SU-DHL-6 (cell line): ENCODE measurements at regions not wholly inside any gene's neighbourhood (a gene's known extent, or its start where the extent isn't known, plus 50 kb on each side); places are given as distances from the start of the nearest gene placed in this dataset.

Experiments
- H2AFZ ChIP-seq: fragments of 200-600 bp; sonication (generic); 2 replicates; pipeline ENCODE4 v1.6.1; 2014; ENCODE audit warnings: low read depth, mild to moderate bottlenecking, moderate library complexity, mixed read lengths, antibody characterized with exemption, low read length; ENCODE audit not compliant: severe bottlenecking
- H3F3A ChIP-seq: fragments of 200-600 bp; shearing (Covaris generic); 2 replicates; pipeline ENCODE4 v1.6.0; 2016; ENCODE audit warnings: antibody characterized with exemption, mild to moderate bottlenecking; ENCODE audit not compliant: insufficient read depth
- H3K27ac ChIP-seq: fragments of 200-600 bp; sonication (generic); 2 replicates; pipeline ENCODE4 v1.5.1; 2016; ENCODE audit warnings: low read depth, mild to moderate bottlenecking, low read length, moderate library complexity, mixed read lengths
- H3K27me3 ChIP-seq: fragments of 200-600 bp; sonication (generic), shearing (Covaris generic); 2 replicates; pipeline ENCODE4 v1.6.0; 2014; ENCODE audit warnings: mild to moderate bottlenecking, low read length
- H3K36me3 ChIP-seq: fragments of 200-600 bp; sonication (generic); 2 replicates; pipeline ENCODE4 v1.6.1; 2014; ENCODE audit warnings: mild to moderate bottlenecking, low read length, mixed read lengths
- H3K4me2 ChIP-seq: fragments of 300-600, 200-600 bp; shearing (Covaris generic), sonication (generic); 2 replicates; pipeline ENCODE4 v1.6.0; 2014; ENCODE audit warnings: low read length, low read depth, mild to moderate bottlenecking; ENCODE audit not compliant: poor library complexity, severe bottlenecking
- H3K4me3 ChIP-seq: fragments of 200-600 bp; sonication (generic); 2 replicates; pipeline ENCODE4 v1.5.1; 2014; ENCODE audit warnings: antibody characterized with exemption, low read length, mild to moderate bottlenecking, mixed read lengths; ENCODE audit not compliant: insufficient read depth, poor library complexity, severe bottlenecking
- H3K79me2 ChIP-seq: fragments of 200-600 bp; sonication (generic); 2 replicates; pipeline ENCODE4 v1.6.1; 2014; ENCODE audit warnings: mild to moderate bottlenecking, low read length, moderate library complexity; ENCODE audit not compliant: insufficient read depth
- H3K9ac ChIP-seq: fragments of 200-600 bp; sonication (generic); 2 replicates; pipeline ENCODE4 v1.7.0; 2014; ENCODE audit warnings: mild to moderate bottlenecking, low read length
- H3K9me2 ChIP-seq: fragments of 200-600 bp; sonication (generic); replicated peaks from 2 replicates; pipeline ENCODE4 v1.6.1; 2014; ENCODE audit warnings: low read length; ENCODE audit not compliant: insufficient read depth
- H3K9me3 ChIP-seq: fragments of 200-600 bp; sonication (generic); 2 replicates; pipeline ENCODE4 v1.6.1; 2014; ENCODE audit warnings: low read length, mixed read lengths; ENCODE audit not compliant: insufficient read depth
- H4K20me1 ChIP-seq: fragments of 200-600 bp; sonication (generic); 2 replicates; pipeline ENCODE4 v1.6.1; 2014; ENCODE audit warnings: low read depth, mild to moderate bottlenecking, antibody characterized with exemption, low read length, moderate library complexity, mixed read lengths
- EZH2phosphoT487 ChIP-seq: fragments of 200-600 bp; sonication (generic), shearing (Covaris generic); conservative IDR thresholded peaks from 2 replicates; pipeline ENCODE4 v1.6.1; 2018; ENCODE audit warnings: mild to moderate bottlenecking, antibody characterized with exemption, low read length, moderate library complexity, mixed read lengths
- TF ChIP-seq, protein P1 (sequence below): fragments of 200-600 bp; sonication (generic); IDR thresholded peaks from one replicate; pipeline ENCODE4 v1.5.1; 2017; ENCODE audit warnings: antibody characterized with exemption, mild to moderate bottlenecking, low read length, moderate library complexity; ENCODE audit not compliant: insufficient read depth, poor library complexity, severe bottlenecking

DNA sequence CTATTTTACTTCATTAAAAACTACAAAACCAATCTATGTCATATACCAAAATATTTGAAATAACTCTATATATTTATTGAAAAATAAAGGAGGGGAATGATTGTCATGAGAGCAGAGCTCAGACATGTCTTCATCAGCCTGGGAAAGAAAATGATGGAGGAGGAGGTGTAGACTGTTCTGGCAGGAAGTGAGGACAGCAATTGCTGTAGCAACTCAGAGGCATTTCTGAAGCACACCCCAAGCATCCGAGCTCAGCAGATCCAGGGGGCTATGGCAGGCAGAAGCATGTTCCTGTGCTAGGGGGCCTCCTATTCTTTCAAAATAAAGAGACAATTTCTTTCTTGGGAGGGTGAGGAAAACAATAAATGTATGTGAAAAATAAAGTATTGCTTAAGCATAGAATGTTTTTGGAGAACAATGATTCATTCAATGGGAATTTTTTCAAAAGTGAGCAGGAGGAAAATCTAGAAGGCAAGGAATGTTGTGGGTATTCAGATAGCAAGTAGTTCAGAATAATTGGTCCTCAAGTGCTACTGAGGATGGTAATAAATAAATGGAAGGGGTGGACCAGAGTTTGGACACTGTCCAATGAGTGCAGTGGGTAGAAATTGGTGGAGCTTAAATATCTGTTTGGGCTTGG, 383.4 kb downstream of the CDH11 start:
- no peak overlapping the region for H3K27ac ChIP-seq
- TF ChIP-seq, protein P1, sequence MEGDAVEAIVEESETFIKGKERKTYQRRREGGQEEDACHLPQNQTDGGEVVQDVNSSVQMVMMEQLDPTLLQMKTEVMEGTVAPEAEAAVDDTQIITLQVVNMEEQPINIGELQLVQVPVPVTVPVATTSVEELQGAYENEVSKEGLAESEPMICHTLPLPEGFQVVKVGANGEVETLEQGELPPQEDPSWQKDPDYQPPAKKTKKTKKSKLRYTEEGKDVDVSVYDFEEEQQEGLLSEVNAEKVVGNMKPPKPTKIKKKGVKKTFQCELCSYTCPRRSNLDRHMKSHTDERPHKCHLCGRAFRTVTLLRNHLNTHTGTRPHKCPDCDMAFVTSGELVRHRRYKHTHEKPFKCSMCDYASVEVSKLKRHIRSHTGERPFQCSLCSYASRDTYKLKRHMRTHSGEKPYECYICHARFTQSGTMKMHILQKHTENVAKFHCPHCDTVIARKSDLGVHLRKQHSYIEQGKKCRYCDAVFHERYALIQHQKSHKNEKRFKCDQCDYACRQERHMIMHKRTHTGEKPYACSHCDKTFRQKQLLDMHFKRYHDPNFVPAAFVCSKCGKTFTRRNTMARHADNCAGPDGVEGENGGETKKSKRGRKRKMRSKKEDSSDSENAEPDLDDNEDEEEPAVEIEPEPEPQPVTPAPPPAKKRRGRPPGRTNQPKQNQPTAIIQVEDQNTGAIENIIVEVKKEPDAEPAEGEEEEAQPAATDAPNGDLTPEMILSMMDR = no peak
- TF ChIP-seq EZH2phosphoT487 = no peak

DNA sequence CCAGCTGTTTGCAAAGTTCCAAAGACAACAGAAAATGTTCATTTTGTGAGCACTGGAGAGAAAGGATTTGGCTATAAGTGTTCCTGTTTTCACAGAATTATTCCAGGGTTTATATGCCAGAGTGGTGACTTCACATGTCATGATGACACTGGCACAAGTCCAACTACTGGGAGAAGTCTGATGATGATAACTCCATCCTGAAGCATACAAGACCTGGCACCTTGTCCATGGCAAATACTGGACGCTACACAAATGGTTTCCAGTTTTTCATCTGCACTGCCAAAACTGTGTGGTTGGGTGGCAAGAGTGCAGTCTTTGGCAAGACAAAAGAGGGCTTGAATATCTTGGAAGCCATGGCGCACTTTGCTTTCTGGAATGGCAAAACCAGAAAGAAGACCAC, 385.0 kb downstream of the CDH11 start:
- Histone ChIP-seq H3K27me3 (no peaks in the 10 kb centered on the region), H4K20me1 (no peaks in the 10 kb centered on the region), H3K27ac (no peak overlapping the region), H3F3A (no peaks in the 10 kb centered on the region), H3K9me3 (no peaks in the 10 kb centered on the region), H3K9me2 (no peaks in the 10 kb centered on the region), H3K9ac (no peak overlapping the region), H2AFZ (no peak overlapping the region), H3K4me2 (no peak overlapping the region), H3K79me2 (no peaks in the 10 kb centered on the region), H3K36me3 (no peaks in the 10 kb centered on the region), H3K4me3 (no peak overlapping the region)
- TF ChIP-seq, protein P1 = no peak
- TF ChIP-seq EZH2phosphoT487 = no peak

More for the DNA sequence above, 383.4 kb downstream of the CDH11 start:
- no peak overlapping the region for H3K4me2 ChIP-seq
- H3K9ac ChIP-seq = no peak overlapping the region
- H4K20me1 ChIP-seq = no peaks in the 10 kb centered on the region
- no peaks in the 10 kb centered on the region for H3F3A ChIP-seq
- no peaks in the 10 kb centered on the region for H3K79me2 ChIP-seq
- no peak overlapping the region for H3K4me3 ChIP-seq
- no peak overlapping the region for H2AFZ ChIP-seq
- H3K27me3 ChIP-seq = no peaks in the 10 kb centered on the region
- H3K36me3 ChIP-seq = no peaks in the 10 kb centered on the region
- H3K9me2 ChIP-seq = no peaks in the 10 kb centered on the region
- H3K9me3 ChIP-seq = no peaks in the 10 kb centered on the region

DNA sequence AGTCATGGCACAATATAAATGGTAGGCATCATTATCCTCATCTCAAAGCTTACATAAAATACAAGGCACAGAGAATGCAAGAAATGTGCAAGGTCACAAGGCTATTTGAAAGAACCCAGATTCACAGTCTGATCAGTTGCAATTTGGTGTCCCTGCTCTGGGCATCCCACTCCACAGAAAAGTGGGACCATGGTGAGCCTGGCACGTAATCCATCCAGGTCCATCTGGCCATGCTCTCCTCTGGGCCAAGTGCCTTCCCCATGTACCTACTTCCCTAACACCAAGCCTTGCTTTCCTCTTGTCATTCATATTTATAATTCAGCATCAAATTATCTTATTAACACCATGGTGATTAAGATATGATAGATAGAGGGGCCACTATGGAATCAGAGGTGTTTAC, 390.0 kb downstream of the CDH11 start:
- Histone ChIP-seq H3F3A (no peaks in the 10 kb centered on the region), H3K27me3 (no peaks in the 10 kb centered on the region), H3K79me2 (no peaks in the 10 kb centered on the region), H3K9ac (no peak overlapping the region), H3K9me3 (no peaks in the 10 kb centered on the region), H3K36me3 (no peaks in the 10 kb centered on the region), H3K27ac (no peak overlapping the region), H2AFZ (no peak overlapping the region), H3K4me2 (no peak overlapping the region), H4K20me1 (no peaks in the 10 kb centered on the region), H3K9me2 (no peaks in the 10 kb centered on the region), H3K4me3 (no peak overlapping the region)
- TF ChIP-seq, protein P1 = no peak
- TF ChIP-seq EZH2phosphoT487 = no peak
